Left ventricle myocardium superior (tissue), 1 donor: ENCODE measurements at regions not wholly inside any gene's neighbourhood (a gene's known extent, or its start where the extent isn't known, plus 50 kb on each side); places are given as distances from the start of the nearest gene placed in this dataset.
"Not testable (repeated sequence)": the region's sequence is repeated elsewhere in the genome, so short reads cannot be mapped to it uniquely, and the experiment has no call there.

Experiments used
- ATAC-seq: fragments of 200-7000 bp; cut with Tn5 transposase; one replicate; pipeline ENCODE4 v1.9.1; 2020; ENCODE audit warnings: mild to moderate bottlenecking, moderate library complexity
- DNase-seq: peaks from one replicate; pipeline ENCODE4 v3.0.0-alpha.2; 2020
- intact Hi-C: fragments of 100-400 bp; cut with micrococcal nuclease; formaldehyde crosslinking; loops from one replicate; pipeline ENCODE4 v1.11.0; 2022
- donor health status: DM: no; HTN: yes; CAD: no; lungs with severe emphysema.

- intact Hi-C loops: no loop called here
- ATAC-seq: no peak
- no peak for DNase-seq
Observed at GRCh38 chr7:73960548-73960947, 67.4 kb upstream of the ELN start.

GRCh38 chr7:73961991-73962390 is 66.0 kb upstream of the ELN start:
- DNase-seq, ATAC-seq, intact Hi-C loops: not testable (repeated sequence)

GRCh38 chr7:73963252-73963822 is 64.6 kb upstream of the ELN start:
- DNase-seq: no peak
- ATAC-seq: no peak
- intact Hi-C loops: no loop called here

- DNase-seq (no peak), ATAC-seq (no peak)
- intact Hi-C loops: no loop called here
Observed at GRCh38 chr7:73964786-73965185, 63.2 kb upstream of the ELN start.

GRCh38 chr7:73966062-73966940 is 61.7 kb upstream of the ELN start:
- intact Hi-C loops: no loop called here
- DNase-seq (no peak), ATAC-seq (no peak)

GRCh38 chr7:73966941-73967831 is 60.8 kb upstream of the ELN start:
- DNase-seq (no peak), ATAC-seq (no peak)
- intact Hi-C loops: no loop called here

GRCh38 chr7:73967832-73968290 is 60.1 kb upstream of the ELN start:
- ATAC-seq (no peak), DNase-seq (no peak)
- intact Hi-C loops: no loop called here

GRCh38 chr7:73968487-73968886 is 59.5 kb upstream of the ELN start:
- intact Hi-C loops: no loop called here
- DNase-seq: no peak
- ATAC-seq: no peak

- ATAC-seq (no peak), DNase-seq (no peak)
- intact Hi-C loops: no loop called here
Observed at GRCh38 chr7:73969991-73970390, 58.0 kb upstream of the ELN start.

GRCh38 chr7:73970801-73971229 is 57.2 kb upstream of the ELN start:
- ATAC-seq (no peak), DNase-seq (no peak)
- intact Hi-C loops: no loop called here

GRCh38 chr7:73971322-73971703 is 56.7 kb upstream of the ELN start:
- DNase-seq (no peak), ATAC-seq (no peak)
- intact Hi-C loops: no loop called here

- intact Hi-C loops: no loop called here
- DNase-seq (no peak), ATAC-seq (no peak)
Observed at GRCh38 chr7:73971704-73972341, 56.1 kb upstream of the ELN start.

GRCh38 chr7:73972614-73973013 is 55.4 kb upstream of the ELN start:
- intact Hi-C loops: no loop called here
- no peak for DNase-seq
- ATAC-seq: no peak

- intact Hi-C loops: no loop called here
- DNase-seq (peak; percentile 69), ATAC-seq (peak; percentile 90)
Observed at GRCh38 chr7:73973091-73973490, 54.9 kb upstream of the ELN start.

GRCh38 chr7:73974101-73974947 is 53.6 kb upstream of the ELN start:
- ATAC-seq (no peak), DNase-seq (no peak)
- intact Hi-C loops: no loop called here

GRCh38 chr7:73974948-73975926 is 52.7 kb upstream of the ELN start:
- intact Hi-C loops: no loop called here
- ATAC-seq (no peak), DNase-seq (no peak)
